ENCODE measurements at regions not wholly inside any gene's neighbourhood (a gene's known extent, or its start where the extent isn't known, plus 50 kb on each side); places are given as distances from the start of the nearest gene placed in this dataset.

GRCh38 chr20:24138196-24138857, 149.7 kb upstream of the GGTLC1 start:
- DNase-seq (ENCODE audit: low read depth): no peak

GRCh38 chr20:24136659-24137246, 148.2 kb upstream of the GGTLC1 start:
- no peak for DNase-seq (ENCODE audit: low read depth)

DNA sequence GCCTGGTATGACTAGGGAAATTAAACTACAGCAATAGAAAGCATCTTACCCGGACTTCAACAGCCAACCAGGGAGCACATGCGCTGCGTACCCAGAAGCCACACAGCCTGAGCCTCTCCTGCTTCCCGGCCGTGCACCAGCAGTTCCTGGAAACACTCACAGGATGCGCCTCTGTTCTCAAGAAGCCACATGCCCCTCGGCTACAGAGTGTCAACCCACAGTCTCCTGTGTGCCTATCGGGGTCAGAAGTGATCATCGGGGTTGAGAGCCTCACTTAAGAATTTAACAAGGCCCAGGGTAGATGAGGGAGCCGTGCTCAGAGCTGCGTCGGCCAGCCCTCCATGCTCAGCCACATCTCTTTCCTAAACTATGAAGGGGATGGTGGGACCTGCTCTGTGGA, 147.2 kb upstream of the GGTLC1 start:
- DNase-seq (ENCODE audit: low read depth): no peak

DNA sequence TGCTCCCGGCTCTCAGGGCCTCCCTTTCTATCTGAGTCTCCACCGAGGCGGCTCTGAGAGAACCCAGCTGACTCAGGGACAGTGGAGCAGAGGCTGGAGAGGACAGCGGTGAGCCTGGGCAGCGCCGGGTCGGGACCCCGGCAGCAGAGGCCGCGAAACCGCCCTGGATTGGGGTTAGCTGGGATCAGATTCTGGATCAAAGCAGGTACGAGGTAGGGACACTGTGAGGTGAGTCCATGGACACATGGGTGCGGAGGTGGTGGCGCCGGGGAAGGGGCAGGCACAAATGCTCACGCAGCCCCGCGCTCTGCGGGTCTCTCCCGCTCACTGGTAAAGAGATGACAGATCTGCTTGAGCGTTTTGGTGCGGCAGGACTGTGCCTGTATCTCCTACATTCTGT, 146.4 kb upstream of the GGTLC1 start:
- DNase-seq (ENCODE audit: low read depth): no peak

DNA sequence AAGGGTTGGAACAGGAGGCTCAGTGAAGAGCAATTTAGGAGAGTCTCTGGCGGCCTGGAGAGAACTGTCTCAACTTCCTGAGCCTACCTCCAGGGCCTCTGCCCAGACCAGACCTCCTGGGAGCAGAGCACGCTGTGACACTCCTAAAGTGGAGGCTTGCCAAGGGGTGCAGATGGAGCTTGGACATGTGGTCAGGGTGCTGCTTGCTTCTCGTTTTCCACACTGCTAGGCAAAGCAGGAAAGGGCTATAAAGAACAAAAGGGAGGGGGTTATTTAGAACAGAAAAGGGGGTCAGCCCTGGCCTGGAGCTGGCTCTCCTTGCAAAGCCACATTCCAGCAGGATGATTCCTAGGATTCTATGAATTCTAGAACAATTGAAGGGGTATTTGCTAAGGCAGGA, 145.7 kb upstream of the GGTLC1 start:
- DNase-seq (ENCODE audit: low read depth): no peak

GRCh38 chr20:24132246-24132645, 143.7 kb upstream of the GGTLC1 start:
- DNase-seq (ENCODE audit: low read depth): no peak

GRCh38 chr20:24131684-24132083, 143.1 kb upstream of the GGTLC1 start:
- no peak for DNase-seq (ENCODE audit: low read depth)

GRCh38 chr20:24131281-24131680, 142.7 kb upstream of the GGTLC1 start:
- no peak for DNase-seq (ENCODE audit: low read depth)

DNA sequence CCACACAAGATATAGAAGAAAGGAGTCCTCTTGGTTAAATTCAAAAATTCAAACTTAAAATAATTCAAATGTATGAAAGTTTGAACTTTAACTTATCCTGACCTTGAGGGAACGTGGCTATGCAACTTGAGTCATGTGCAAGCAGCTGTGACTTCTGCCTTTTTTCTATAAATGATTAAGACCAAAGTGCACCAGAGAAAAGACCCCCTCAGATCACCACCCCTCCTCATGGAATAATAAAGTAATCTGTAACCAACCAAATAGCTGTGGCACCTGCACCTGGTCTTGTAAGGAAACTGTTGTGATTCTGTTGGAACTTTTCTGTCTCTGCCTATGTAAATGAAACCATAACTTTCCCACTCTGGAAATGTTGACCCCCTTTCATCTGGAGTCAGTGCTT, 141.1 kb upstream of the GGTLC1 start:
- no peak for DNase-seq (ENCODE audit: low read depth)

DNA sequence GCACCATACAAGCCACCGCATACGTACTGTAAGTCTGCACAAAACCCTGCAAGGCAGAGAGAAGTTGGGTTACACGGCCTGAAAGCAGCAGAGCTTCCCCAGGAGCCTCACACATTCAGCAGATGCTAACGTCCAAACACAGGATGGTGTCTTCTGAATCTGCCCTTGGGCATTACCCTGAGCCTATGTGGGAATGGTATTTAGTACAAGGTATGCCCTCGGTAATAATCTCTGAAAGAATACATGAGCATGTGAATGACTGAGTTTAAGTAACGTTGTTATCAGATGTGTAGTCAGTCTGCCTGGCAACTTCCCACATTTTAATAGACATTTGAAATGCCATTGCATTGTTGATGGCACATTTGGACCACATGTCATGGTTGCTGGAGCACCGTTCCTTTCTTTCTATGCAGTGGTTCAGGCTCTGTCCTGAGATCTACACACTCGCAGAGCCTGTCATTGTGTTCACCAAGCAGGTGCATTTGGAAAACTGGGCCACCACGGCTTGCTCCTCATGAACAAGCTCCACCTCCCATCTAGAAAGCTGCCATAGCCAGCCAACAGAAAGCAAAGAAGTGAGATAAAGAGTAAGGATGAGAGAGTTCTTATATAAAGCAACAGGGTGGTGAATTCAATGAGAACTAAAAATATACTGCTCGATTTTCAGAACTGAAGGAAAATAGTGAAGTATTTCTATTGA, 136.5 kb upstream of the GGTLC1 start:
- no peak for DNase-seq (ENCODE audit: low read depth)

DNA sequence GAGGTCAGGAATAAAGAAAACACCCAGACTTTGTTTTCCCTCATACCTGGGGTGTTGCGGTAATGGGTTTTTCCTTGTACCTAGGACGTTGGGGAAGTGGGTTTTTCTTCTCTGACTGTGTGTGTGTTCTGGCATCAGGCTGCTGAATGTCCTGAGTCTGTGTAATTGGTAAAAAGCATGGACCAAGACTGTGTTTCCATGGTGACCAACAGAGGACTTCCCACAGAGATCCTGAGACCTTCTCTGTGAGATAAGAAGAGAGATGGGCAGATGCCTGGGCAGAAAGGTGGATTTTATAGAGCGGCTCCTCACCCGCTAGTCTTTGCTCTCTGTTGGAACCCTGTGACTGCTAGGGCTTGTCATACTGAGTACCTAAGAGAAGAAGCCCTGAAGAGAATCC, 135.4 kb upstream of the GGTLC1 start:
- no peak for DNase-seq (ENCODE audit: low read depth)

DNA sequence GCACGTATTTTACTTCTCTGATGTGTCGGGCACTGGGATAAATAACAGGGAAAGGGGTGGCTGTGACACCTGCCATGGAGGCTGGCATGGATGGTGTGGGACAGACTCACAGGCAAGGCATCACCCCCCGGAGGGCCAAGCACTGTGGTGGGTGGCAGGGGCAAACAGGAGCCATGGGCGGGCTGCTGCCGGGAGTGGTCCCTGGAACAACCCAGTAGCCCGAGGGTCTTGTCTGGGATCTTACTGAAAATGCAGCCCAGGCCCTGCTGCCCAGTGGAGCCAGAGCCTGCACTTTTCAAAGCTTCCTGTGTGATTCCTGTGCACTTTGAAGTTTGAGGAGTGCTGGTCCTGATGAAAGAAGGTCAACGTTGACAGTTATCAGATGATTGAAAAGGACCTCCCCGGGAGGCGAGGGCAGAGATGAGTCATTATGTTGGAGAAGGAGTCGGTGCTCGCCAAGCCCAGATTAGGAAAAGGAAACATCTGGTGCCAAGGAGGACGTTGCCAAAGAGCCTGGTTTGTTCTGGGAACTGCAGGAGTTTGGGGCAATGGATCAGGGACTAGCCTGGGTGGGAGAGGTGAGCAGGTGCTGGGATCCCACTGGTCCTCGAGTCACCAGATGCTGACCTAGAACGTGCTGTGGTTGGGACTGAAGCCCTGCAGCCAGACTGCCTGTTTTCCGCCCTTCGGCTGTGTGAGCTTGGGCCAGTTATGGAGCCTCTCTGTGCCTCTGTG, 130.0 kb upstream of the GGTLC1 start:
- no peak for DNase-seq (ENCODE audit: low read depth)

DNA sequence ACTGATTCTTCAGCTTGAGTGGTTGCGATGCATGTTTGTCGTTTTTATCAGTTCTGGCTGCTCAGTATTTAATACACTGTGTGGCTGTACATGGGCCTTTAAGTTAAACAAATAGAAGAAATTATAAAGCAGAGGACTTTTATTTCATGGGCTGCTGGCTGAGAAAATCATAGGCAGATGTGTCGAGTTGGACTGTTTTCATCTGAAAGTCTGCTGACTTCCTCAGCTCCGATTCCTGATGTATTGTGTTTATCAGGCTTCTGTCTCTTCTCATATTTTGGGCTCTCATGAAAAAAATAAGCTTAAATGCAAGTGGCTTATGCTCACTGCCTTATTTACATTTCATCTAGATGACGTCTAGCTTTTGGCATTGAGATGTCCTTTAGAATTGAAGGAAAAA, 129.5 kb upstream of the GGTLC1 start:
- DNase-seq (ENCODE audit: low read depth): no peak

DNA sequence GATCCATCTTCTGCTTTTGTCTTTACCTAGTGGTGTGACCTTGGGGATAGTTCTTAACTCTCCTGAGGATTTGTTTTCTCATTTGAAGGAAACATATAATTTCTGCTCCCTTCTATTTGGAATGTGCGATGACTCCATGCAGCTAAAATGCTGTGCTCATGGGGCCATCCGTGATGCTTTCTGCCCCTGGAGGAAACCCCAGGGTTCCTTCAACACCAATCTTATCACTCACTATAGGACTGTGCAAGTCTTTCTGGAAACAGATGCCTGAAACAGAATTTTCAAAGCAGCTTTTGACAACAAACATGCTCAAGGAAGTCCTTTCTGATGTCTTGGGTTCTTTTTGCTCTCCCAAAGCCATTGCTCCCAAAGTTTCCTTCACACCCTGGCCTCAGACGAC, 128.8 kb upstream of the GGTLC1 start:
- DNase-seq (ENCODE audit: low read depth): no peak

DNA sequence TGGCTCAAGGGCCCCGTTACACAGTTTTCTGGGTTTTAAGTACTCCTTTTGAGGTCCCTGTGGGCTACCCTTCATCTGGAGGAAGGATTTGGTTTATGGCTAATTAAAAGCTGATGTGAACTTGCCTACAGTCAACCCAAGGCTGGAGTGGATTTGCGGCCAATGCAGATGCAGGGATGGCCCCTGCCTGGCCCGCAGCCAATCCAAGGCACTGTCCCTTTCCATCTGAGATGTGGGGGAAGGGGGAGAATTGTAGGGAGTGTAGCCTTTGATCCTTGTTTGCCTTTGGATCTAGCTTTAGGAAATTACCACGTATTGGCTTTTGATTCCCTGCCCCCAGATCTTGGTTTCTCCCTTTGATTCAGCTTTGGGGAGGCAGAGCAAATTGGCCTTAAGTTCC, 128.0 kb upstream of the GGTLC1 start:
- DNase-seq (ENCODE audit: low read depth): no peak

- no peak for DNase-seq (ENCODE audit: low read depth)
These were observed 123.8 kb upstream of the GGTLC1 start for GRCh38 chr20:24112360-24112759.

- DNase-seq (ENCODE audit: low read depth): no peak
These were observed 123.3 kb upstream of the GGTLC1 start for GRCh38 chr20:24111858-24112257.

DNA sequence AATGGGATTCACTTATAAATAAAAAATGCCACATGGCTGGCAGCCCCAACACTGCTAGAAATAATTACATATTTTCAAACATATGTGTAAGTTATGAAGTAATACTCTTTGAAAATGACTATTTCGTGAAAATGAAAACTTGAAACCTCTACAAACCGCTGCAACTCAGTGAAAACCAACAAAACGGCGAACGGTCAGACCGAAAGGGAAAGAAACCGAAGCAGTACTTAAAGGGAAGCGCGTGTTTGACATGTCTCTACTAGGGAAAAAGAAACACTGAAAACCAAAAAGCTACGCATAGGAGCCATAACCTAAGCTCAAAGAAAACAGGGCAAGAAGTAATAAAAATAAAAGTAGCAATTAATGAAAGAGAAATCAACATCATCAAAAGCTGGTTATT, 121.0 kb upstream of the GGTLC1 start:
- DNase-seq (ENCODE audit: low read depth): no peak

DNA sequence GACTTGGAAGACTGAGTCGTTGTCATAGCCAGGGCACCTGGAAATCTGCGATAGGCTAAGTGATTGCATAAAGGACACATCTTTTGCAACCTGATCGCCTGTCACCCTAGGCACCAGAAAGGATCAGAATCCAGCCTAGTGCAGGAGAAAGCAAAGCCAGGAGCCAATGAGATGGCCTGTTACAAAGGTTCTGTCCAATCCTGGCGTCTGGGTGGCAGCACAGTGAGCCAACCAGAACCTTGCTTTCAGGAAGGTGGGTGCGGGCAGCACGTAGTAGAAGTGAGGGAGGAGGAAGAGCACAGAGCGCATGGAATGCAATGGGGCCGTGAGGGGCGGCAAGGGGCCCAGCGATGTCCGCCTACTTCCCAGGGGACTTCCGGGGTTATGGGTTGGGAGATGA, 120.4 kb upstream of the GGTLC1 start:
- no peak for DNase-seq (ENCODE audit: low read depth)

GRCh38 chr20:24108581-24108980, 120.0 kb upstream of the GGTLC1 start:
- no peak for DNase-seq (ENCODE audit: low read depth)

DNA sequence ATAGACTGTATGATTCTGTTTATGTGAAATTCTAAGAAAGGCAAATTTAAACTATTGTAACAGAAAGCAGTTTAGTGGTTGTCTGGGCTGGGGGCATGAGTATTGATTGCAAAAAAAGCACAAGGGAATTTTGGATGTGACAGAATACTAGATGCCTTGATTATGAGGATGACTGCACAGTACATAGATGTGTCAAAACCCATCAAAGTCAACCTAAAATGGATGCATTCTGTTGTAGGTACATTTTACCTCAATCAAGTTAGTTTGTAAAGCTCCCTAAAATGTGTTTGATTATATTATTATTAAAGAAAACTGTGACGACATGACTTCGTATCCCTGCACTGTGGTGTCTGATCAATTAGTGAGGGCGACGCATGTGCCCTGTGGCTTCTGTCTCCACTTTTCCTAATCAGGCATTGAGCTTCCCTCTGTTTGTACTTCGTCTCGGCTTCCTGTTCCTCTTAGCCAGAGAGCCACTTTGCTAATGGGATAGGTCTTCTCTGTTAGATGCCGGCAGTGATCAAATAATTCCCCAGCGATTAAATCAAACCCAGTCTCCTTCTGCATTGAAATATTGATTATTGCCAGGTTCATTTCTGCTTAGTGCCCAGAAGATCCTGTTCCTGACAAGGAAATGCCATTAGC, 118.3 kb upstream of the GGTLC1 start:
- DNase-seq (ENCODE audit: low read depth): no peak

DNA sequence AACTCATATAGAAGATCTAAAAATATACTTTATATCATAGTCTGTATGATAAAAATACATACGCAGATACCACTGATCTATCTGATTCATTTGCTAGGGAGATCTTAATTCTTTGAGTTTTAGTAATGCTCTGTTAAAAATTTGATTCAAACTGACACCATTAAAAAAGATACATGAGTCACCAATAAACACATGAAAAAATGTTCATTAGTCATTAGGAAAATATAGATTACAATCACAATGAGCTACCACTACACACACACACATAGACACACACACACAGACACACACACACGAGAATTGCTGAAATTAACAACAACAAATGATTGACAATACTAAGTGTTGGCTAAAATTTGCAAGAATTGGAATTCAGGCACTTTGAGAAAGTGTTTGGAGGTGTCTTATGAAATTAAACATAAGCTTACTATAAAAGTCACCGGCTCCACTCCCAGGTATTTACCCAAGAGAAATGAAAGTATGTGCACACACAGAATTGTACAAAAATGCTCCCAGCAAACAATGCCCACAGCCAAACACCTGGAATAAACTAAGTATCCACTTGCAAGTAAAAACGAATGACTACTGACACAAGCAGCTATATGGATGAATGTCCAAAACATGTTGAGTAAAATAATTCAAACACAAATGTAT, 117.7 kb upstream of the GGTLC1 start:
- no peak for DNase-seq (ENCODE audit: low read depth)

Data from CMK (cell line).